Gastrocnemius medialis (tissue), 4 donors: ENCODE measurements at regions not wholly inside any gene's neighbourhood (a gene's known extent, or its start where the extent isn't known, plus 50 kb on each side); places are given as distances from the start of the nearest gene placed in this dataset.
"Not testable (repeated sequence)": the region's sequence is repeated elsewhere in the genome, so short reads cannot be mapped to it uniquely, and the experiment has no call there.

Experiments
- ATAC-seq, 2 donors: fragments of 150-250 bp; one replicate each; pipeline ENCODE4 v1.9.1; 2016
- DNase-seq, 2 donors: peaks; one replicate each; pipeline ENCODE4 v3.0.0-alpha.2; 2019
- H3K27ac ChIP-seq, 4 donors: fragments of 200-600 bp; sonication (generic); 1 replicate in 1 of 4; 2 replicates in 3 of 4; pipeline ENCODE4 v1.5.1; 2016 to 2018; ENCODE audit warnings: mild to moderate bottlenecking in 2 of 4, moderate library complexity in 1 of 4
- H3K27me3 ChIP-seq, 3 donors: fragments of 200-600 bp; sonication (generic) in 2 of 3; 1 replicate in 1 of 3; 2 replicates in 2 of 3; pipeline versions ENCODE4 v1.5.1 to v1.6.0; 2016 to 2019; ENCODE audit warnings: mild to moderate bottlenecking in 1 of 3, moderate library complexity in 1 of 3
- H3K36me3 ChIP-seq, 2 donors: fragments of 200-600 bp; sonication (generic) in 1 of 2; one replicate each; pipeline ENCODE4 v1.5.1; 2017 to 2018
- H3K4me1 ChIP-seq, 2 donors: fragments of 200-600 bp; sonication (generic) in 1 of 2; one replicate each; pipeline ENCODE4 v1.5.1; 2016 to 2017; ENCODE audit warnings: mild to moderate bottlenecking in 2 of 2
- H3K4me3 ChIP-seq, 4 donors: fragments of 200-600 bp; sonication (generic) in 3 of 4; 1 replicate in 1 of 4; 2 replicates in 3 of 4; pipeline ENCODE4 v1.5.1; 2016 to 2019; ENCODE audit warnings: mild to moderate bottlenecking in 2 of 4
- H3K9me3 ChIP-seq, 3 donors: fragments of 200-600 bp; sonication (generic) in 2 of 3; 1 replicate in 1 of 3; 2 replicates in 2 of 3; pipeline ENCODE4 v1.5.1; 2016 to 2019
- CTCF ChIP-seq, 5 experiments: fragments of 450-650 bp in 3 of 5; fragments of 200-600 bp in 2 of 5; sonication (generic) in 2 of 5; IDR thresholded peaks in 4 of 5; conservative IDR thresholded peaks in 1 of 5; 1 replicate in 4 of 5; 2 replicates in 1 of 5; pipeline ENCODE4 v1.5.1; 2016 to 2019; ENCODE audit warnings: antibody characterized with exemption in 5 of 5, mild to moderate bottlenecking in 3 of 5, moderate library complexity in 3 of 5
- POLR2A ChIP-seq, 2 donors: fragments of 450-650 bp; IDR thresholded peaks; one replicate each; pipeline ENCODE4 v1.6.1; 2017; ENCODE audit warnings: antibody characterized with exemption in 2 of 2, mild to moderate bottlenecking in 2 of 2, moderate library complexity in 2 of 2
- in situ Hi-C, 4 donors: fragments of 200-750 bp; cut with MboI; loops; one replicate each; pipeline versions ENCODE4 v1.15.0 to v1.8.0; 2017; ENCODE audit warnings: low sequenced_read_pairs in 4 of 4
- intact Hi-C: fragments of 100-400 bp; cut with DNase I; formaldehyde crosslinking; loops from one replicate; pipeline ENCODE4 v1.15.1; 2023; ENCODE audit warnings: low total_unique reads

DNA sequence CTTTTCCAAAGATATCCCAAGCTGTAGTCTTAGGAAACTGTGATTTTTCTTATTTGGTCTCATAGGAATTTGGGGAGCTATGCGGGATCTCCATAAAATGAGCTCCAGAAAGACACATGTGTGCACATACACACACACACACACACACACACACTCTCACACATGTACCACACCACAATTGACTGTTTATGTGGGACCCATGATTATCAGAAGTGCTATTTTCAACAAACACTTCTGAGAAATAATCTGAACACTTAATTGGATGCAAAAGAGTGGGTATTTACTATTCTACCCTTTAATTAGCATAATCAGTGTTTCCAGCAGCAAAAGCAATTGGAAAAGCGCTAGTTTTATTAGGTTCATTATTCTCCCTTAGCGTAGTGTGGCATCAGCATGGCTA, 150.4 kb upstream of the ALDH3B2 start:
- ATAC-seq, DNase-seq, in situ Hi-C loops, H3K36me3 ChIP-seq, intact Hi-C loops, H3K27me3 ChIP-seq, H3K27ac ChIP-seq, H3K4me3 ChIP-seq, H3K4me1 ChIP-seq, H3K9me3 ChIP-seq: not testable (repeated sequence)

DNA sequence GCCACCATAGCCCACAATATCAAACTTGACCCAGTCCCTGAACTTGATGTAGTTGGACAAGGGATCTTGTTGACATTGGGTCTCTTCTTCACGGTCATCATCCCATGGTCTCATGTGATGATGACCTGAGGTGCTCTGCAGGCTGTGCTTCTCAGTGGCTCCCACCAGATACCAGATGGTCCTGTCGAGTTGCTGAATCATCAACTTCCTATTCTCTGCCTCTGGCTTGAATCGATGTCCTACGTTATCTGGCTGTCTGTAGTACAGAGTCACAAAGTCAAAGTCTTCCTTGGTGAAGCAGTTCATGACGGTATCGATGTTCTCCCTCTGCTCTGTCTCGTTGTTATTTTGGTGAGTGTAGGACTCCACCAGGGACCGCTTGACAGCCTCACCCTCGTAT, 145.7 kb upstream of the ALDH3B2 start:
- in situ Hi-C loops (no loop called here), intact Hi-C loops (no loop called here)
- H3K4me3 ChIP-seq = no peak overlapping the region
- H3K27ac ChIP-seq = no peak overlapping the region
- TF ChIP-seq CTCF (IDR thresholded peaks at IDR 0.05 in 4 of 5, conservative IDR thresholded peaks at IDR 0.05 in 1 of 5) (no peak), POLR2A (IDR thresholded peaks at IDR 0.05) (no peak)
- ATAC-seq = no peak
- H3K4me1 ChIP-seq = no peaks in the 10 kb centered on the region
- no peak for DNase-seq
- no peaks in the 10 kb centered on the region for H3K9me3 ChIP-seq
- no peaks in the 10 kb centered on the region for H3K36me3 ChIP-seq
- H3K27me3 ChIP-seq = no peaks in the 10 kb centered on the region

- H3K27ac ChIP-seq, H3K4me3 ChIP-seq, in situ Hi-C loops, ATAC-seq, H3K9me3 ChIP-seq, intact Hi-C loops, H3K36me3 ChIP-seq, DNase-seq, H3K4me1 ChIP-seq, H3K27me3 ChIP-seq: not testable (repeated sequence)
Observed at GRCh38 chr11:67817558-67817957, 143.1 kb upstream of the ALDH3B2 start.

DNA sequence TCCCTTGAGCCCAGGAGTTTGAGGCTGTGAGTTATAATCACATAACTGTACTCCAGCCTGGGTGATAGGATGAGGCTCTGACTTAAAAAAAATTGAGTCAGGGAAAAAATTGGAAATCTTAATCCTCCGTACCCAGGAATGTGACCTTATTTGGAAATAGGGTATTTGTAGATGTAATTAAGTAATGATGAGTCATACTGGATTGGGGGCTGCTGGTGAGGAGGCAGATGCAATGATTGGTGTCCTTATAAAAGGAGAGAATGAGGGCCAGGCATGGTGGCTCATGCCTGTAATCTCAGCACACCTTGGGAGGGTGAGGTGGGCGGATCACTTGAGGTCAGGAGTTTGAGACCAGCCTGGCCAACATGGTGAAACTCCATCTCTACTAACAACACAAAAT, 134.9 kb upstream of the ALDH3B2 start:
- peaks cover 4 to 11% of the 10 kb centered on the region in 2 donors for H3K4me1 ChIP-seq
- intact Hi-C loops = loop anchor here (5.0 kb wide), 1 partner anchor 177 kb away; no protein-coding TSS in a partner anchor
- H3K27ac ChIP-seq, H3K9me3 ChIP-seq, H3K27me3 ChIP-seq, H3K36me3 ChIP-seq, DNase-seq, in situ Hi-C loops, H3K4me3 ChIP-seq, ATAC-seq: not testable (repeated sequence)

GRCh38 chr11:67807896-67808295, 133.5 kb upstream of the ALDH3B2 start:
- H3K9me3 ChIP-seq, ATAC-seq, H3K27me3 ChIP-seq, DNase-seq, H3K4me3 ChIP-seq, H3K27ac ChIP-seq, in situ Hi-C loops, H3K36me3 ChIP-seq: not testable (repeated sequence)
- intact Hi-C loops = loop anchor here (5.0 kb wide), 1 partner anchor 176 kb away; no protein-coding TSS in a partner anchor
- H3K4me1 ChIP-seq = peaks cover 4 to 12% of the 10 kb centered on the region in 2 donors

DNA sequence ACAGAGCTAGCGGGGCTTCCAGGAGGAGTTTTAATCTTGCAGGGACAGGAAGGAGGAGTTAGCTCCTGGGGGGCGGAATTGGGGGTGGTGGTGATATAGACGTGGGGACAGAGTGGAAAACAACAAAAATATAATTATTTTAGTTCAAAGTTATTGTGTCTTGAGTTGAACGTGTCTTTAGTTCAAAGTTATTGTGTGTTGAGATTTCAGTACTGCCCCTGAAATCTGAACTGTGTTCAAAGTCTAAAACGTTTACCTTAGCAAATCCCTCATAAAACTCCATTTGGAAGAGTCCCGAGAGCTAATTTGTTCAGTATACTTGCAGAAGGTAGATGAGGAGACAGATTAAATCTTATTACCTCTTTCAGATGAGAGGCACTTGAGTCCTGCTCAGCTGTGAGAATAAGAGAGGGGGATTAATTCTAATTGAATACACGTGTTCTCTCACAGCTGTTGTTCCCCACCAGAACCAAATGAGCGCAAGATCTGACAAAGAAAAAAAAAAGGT, 132.4 kb upstream of the ALDH3B2 start:
- ATAC-seq, DNase-seq, H3K9me3 ChIP-seq, H3K36me3 ChIP-seq, H3K27me3 ChIP-seq, in situ Hi-C loops: not testable (repeated sequence)
- H3K4me3 ChIP-seq = peak overlapping the region in 3 of 4 donors; percentile 59 to 85 (median 60)
- intact Hi-C loops = loop anchor here (5.0 kb wide), 1 partner anchor 174 kb away; no protein-coding TSS in a partner anchor
- H3K27ac ChIP-seq = peak overlapping the region in 1 of 4 donors; percentile 93
- H3K4me1 ChIP-seq = peaks cover 4 to 12% of the 10 kb centered on the region in 2 donors

DNA sequence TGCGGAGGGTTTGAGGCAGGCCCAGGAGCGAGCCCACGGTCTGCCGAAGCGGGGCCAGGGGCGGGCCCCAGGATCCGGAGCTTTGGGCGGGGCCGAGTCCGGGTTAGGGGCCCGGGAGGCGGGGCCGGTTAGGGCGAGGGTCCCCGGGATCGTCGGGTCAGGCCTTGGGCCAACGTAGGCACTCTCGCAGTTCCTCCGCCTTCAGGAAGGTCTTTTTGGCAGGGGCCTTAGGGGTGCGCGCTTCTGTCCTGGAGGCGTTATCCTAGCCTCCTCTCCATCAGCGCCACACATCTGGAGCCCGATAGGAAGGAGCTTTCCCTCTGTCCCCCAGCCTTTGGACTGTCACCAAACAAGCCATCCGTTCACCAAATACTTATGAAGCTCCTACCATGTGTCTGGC, 131.8 kb upstream of the ALDH3B2 start:
- peak overlapping the region; percentile 59 to 85 (median 70) for H3K4me3 ChIP-seq
- H3K4me1 ChIP-seq = peaks cover 4 to 12% of the 10 kb centered on the region in 2 donors
- H3K9me3 ChIP-seq, in situ Hi-C loops, H3K27me3 ChIP-seq, ATAC-seq, H3K36me3 ChIP-seq: not testable (repeated sequence)
- H3K27ac ChIP-seq = peak overlapping the region; percentile 88 to 93 (median 90)
- intact Hi-C loops = loop anchor here (5.0 kb wide), 1 partner anchor 174 kb away; no protein-coding TSS in a partner anchor
- DNase-seq = peak in 1 of 2 donors; percentile 21
